Stomach (tissue), 8 donors: ENCODE measurements at regions not wholly inside any gene's neighbourhood (a gene's known extent, or its start where the extent isn't known, plus 50 kb on each side); places are given as distances from the start of the nearest gene placed in this dataset.

ENCODE experiments used
- DNase-seq, 2 donors: peaks; one replicate each; pipeline versions ENCODE4 v3.0.0 to v3.0.0-alpha.2; 2013 to 2019
- H3K27ac ChIP-seq, 5 donors: fragments of 200-600 bp in 4 of 5; sonication (generic) in 4 of 5; one replicate each; pipeline ENCODE4 v1.5.1; 2013 to 2019; ENCODE audit warnings: mild to moderate bottlenecking in 1 of 5, moderate library complexity in 1 of 5
- H3K27me3 ChIP-seq, 3 donors: fragments of 200-600 bp; sonication (generic); one replicate each; pipeline ENCODE4 v1.5.1; 2017 to 2019; ENCODE audit warnings: mixed run types in 1 of 3
- H3K36me3 ChIP-seq, 4 donors: fragments of 200-600 bp; sonication (generic); 1 replicate in 3 of 4; 2 replicates in 1 of 4; pipeline ENCODE4 v1.5.1; 2016 to 2019
- H3K4me1 ChIP-seq, 4 donors: fragments of 200-600 bp; sonication (generic); one replicate each; pipeline ENCODE4 v1.5.1; 2016 to 2019
- H3K4me3 ChIP-seq, 4 donors: fragments of 200-600 bp; sonication (generic) in 3 of 4; one replicate each; pipeline ENCODE4 v1.5.1; 2016 to 2019; ENCODE audit warnings: mild to moderate bottlenecking in 1 of 4
- H3K9me3 ChIP-seq, 4 donors: fragments of 200-600 bp; sonication (generic); one replicate each; pipeline ENCODE4 v1.5.1; 2016 to 2019
- EP300 ChIP-seq: sonication (generic); formaldehyde crosslinking; IDR thresholded peaks from one replicate; pipeline ENCODE4 v1.6.1; 2017; ENCODE audit warnings: antibody characterized with exemption
- POLR2A ChIP-seq, 4 donors: fragments of 450-650 bp; IDR thresholded peaks; one replicate each; pipeline ENCODE4 v1.6.1; 2016; ENCODE audit warnings: antibody characterized with exemption in 4 of 4, control low read depth in 2 of 4, mild to moderate bottlenecking in 1 of 4, moderate library complexity in 1 of 4
- POLR2AphosphoS5 ChIP-seq, 3 donors: sonication (generic); formaldehyde crosslinking; IDR thresholded peaks; one replicate each; pipeline ENCODE4 v1.6.1; 2016; ENCODE audit warnings: antibody characterized with exemption in 3 of 3
- WGBS, 5 donors: extraction: QIAGEN DNeasy Blood & Tissue Kit in 3 of 5; methylation state at CpG; one replicate each; pipeline versions ENCODE4 v1.1.5 to v1.1.7; 2013 to 2018; 5-methylcytosine and 5-hydroxymethylcytosine counted together
- intact Hi-C: fragments of 100-400 bp; cut with DNase I; formaldehyde crosslinking; loops from one replicate; pipeline ENCODE4 v1.15.1; 2023; ENCODE audit warnings: low total_unique reads
- TF ChIP-seq, protein P1 (sequence below), 7 experiments: fragments of 450-650 bp in 4 of 7; fragments of 200-600 bp in 3 of 7; sonication (generic) in 3 of 7; IDR thresholded peaks; one replicate each; pipeline ENCODE4 v1.5.1; 2016 to 2019; ENCODE audit warnings: antibody characterized with exemption in 7 of 7, control low read depth in 2 of 7, mild to moderate bottlenecking in 1 of 7
- donor health status: healthy with polysubstance abuse.
- donor health status: Bipolar disorder and iron deficiency.
- donor health status: healthy.

DNA sequence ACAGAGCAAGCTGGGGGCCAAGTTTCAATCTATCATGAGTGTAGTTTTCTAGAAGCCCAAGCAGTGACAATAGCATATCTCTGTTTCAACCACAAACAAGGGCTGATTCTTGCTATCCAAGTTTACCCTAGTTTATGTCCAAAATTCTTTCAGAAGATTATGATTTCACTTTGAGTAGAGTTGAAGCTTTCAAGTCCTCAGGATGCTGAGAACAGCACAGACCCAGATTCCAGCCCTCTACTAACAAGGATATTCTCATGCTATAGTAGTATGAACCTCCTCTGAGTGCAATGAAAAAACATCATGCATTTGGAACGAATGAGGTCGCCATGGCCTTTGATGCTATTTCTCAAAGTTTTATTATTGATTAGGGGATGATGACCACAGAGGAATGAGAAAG is 344.1 kb upstream of the NPVF start:
- WGBS, 5 donors, result 83 to 92% (median 87%) methylated on average over 2 of the region's 2 CpGs
- Histone ChIP-seq H3K9me3 (no peaks in the 10 kb centered on the region), H3K4me3 (no peak overlapping the region), H3K36me3 (no peaks in the 10 kb centered on the region), H3K27me3 (no peaks in the 10 kb centered on the region), H3K27ac (no peak overlapping the region), H3K4me1 (peaks cover 0 to 9% (median 8%) of the 10 kb centered on the region in 4 donors)
- TF ChIP-seq, protein P1, sequence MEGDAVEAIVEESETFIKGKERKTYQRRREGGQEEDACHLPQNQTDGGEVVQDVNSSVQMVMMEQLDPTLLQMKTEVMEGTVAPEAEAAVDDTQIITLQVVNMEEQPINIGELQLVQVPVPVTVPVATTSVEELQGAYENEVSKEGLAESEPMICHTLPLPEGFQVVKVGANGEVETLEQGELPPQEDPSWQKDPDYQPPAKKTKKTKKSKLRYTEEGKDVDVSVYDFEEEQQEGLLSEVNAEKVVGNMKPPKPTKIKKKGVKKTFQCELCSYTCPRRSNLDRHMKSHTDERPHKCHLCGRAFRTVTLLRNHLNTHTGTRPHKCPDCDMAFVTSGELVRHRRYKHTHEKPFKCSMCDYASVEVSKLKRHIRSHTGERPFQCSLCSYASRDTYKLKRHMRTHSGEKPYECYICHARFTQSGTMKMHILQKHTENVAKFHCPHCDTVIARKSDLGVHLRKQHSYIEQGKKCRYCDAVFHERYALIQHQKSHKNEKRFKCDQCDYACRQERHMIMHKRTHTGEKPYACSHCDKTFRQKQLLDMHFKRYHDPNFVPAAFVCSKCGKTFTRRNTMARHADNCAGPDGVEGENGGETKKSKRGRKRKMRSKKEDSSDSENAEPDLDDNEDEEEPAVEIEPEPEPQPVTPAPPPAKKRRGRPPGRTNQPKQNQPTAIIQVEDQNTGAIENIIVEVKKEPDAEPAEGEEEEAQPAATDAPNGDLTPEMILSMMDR (IDR thresholded peaks at IDR 0.05), result no peak
- TF ChIP-seq EP300 (no peak), POLR2AphosphoS5 (IDR thresholded peaks at IDR 0.05) (no peak), POLR2A (IDR thresholded peaks at IDR 0.05) (no peak)
- DNase-seq, result no peak
- intact Hi-C loops, result loop anchor here (10.0 kb wide), 1 partner anchor 262 kb away; no protein-coding TSS in a partner anchor

DNA sequence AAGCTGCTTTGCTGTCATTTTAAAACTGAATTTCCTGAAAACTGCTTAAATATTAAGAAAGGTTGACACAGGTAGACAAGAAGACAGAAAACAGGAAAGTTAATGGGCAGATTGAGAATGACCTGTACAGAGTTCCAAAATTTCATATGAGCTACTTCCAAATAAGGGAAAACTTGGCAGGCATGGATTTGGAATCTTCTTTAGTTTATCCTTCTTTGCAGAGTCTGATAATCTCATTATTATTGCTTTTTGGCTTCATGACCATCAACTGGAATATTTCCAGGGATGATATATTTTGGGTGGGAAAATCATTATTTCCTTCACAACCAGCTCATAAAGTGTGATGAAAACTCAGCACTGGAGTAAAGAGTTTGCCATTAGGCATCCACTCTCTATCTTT is 346.5 kb upstream of the NPVF start:
- Histone ChIP-seq H3K4me1 (no peaks in the 10 kb centered on the region), H3K4me3 (no peak overlapping the region), H3K27me3 (no peaks in the 10 kb centered on the region), H3K9me3 (no peaks in the 10 kb centered on the region), H3K36me3 (no peaks in the 10 kb centered on the region), H3K27ac (no peak overlapping the region)
- DNase-seq, result peak in 1 of 2 donors; percentile 50
- intact Hi-C loops, result loop anchor here (10.0 kb wide), 1 partner anchor 260 kb away; no protein-coding TSS in a partner anchor
- no peak for TF ChIP-seq POLR2A (IDR thresholded peaks at IDR 0.05)
- no peak for TF ChIP-seq EP300
- TF ChIP-seq, protein P1 (IDR thresholded peaks at IDR 0.05), result no peak
- no peak for TF ChIP-seq POLR2AphosphoS5 (IDR thresholded peaks at IDR 0.05)

- 85 to 92% (median 88%) methylated on average over 4 of the region's 4 CpGs for WGBS, 5 donors
- intact Hi-C loops, result loop anchor here (10.0 kb wide), 1 partner anchor 259 kb away; no protein-coding TSS in a partner anchor
- H3K4me3 ChIP-seq, result no peak overlapping the region
- H3K4me1 ChIP-seq, result no peaks in the 10 kb centered on the region
- no peak for DNase-seq
- no peaks in the 10 kb centered on the region for H3K36me3 ChIP-seq
- no peaks in the 10 kb centered on the region for H3K27me3 ChIP-seq
- TF ChIP-seq, protein P1 (IDR thresholded peaks at IDR 0.05), result no peak
- TF ChIP-seq POLR2AphosphoS5 (IDR thresholded peaks at IDR 0.05) (no peak), EP300 (no peak), POLR2A (IDR thresholded peaks at IDR 0.05) (no peak)
- no peaks in the 10 kb centered on the region for H3K9me3 ChIP-seq
- H3K27ac ChIP-seq, result no peak overlapping the region
Observed at GRCh38 chr7:25575634-25576033, 347.3 kb upstream of the NPVF start.

DNA sequence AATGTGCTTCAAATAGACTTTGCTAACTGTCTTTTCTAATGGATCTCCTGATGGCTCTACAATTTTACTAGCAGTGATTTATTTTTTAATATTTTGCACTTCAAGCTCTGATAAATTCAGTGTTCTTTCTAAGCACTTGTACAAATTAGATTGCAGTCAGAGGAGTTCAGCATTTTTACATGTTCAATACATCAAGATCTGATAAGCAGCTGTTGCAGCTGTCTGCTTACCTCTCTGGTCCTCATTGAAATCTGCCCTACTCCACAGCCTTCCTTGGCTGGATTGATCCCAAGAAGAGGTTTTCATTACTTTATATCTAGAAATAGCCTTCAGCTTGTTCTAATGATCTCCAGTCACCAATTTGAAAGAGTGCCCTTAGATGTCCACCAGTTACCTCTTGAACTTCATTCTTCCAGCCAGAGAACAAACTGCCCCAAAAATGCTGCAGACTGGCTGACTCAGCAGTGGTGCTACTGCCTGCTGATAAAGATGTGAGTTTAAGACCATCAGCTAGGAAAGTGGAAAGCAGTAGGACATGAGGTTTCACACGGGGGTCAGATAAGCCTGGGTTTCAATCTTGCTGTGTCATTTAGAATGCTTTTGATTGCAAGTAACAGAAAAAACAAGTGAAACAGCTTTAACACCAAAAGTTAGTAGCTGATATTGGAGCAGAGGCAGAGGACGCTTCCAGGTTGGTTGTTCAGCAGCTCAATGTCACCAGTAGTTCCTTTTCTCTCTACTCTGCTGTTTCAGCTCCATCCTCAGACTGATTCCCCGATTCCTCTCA is 350.9 kb upstream of the NPVF start:
- DNase-seq, result no peak
- WGBS, 5 donors, result 46 to 65% (median 48%) methylated on average over 3 of the region's 3 CpGs
- intact Hi-C loops, result loop anchor here (10.0 kb wide), 1 partner anchor 256 kb away; no protein-coding TSS in a partner anchor
- Histone ChIP-seq H3K4me3 (no peak overlapping the region), H3K9me3 (no peaks in the 10 kb centered on the region), H3K27me3 (no peaks in the 10 kb centered on the region), H3K4me1 (no peaks in the 10 kb centered on the region), H3K27ac (no peak overlapping the region), H3K36me3 (no peaks in the 10 kb centered on the region)
- no peak for TF ChIP-seq POLR2AphosphoS5 (IDR thresholded peaks at IDR 0.05)
- no peak for TF ChIP-seq EP300
- TF ChIP-seq POLR2A (IDR thresholded peaks at IDR 0.05), result no peak
- TF ChIP-seq, protein P1 (IDR thresholded peaks at IDR 0.05), result no peak
